Mesendoderm (in vitro differentiated cells): ENCODE measurements at regions not wholly inside any gene's neighbourhood (a gene's known extent, or its start where the extent isn't known, plus 50 kb on each side); places are given as distances from the start of the nearest gene placed in this dataset.
A peak's percentile ranks its signal among the peaks of the same experiment; 100 is the strongest.

Experiments
- DNase-seq: peaks from one replicate; pipeline ENCODE4 v3.0.0; 2013
- H2AK5ac ChIP-seq: 2 replicates; pipeline ENCODE4 v1.6.1; 2013; ENCODE audit warnings: low read length, inconsistent platforms
- H2BK120ac ChIP-seq: 2 replicates; pipeline ENCODE4 v1.6.1; 2013; ENCODE audit warnings: low read depth, mild to moderate bottlenecking, low read length, moderate library complexity, mixed read lengths
- H2BK15ac ChIP-seq: replicated peaks from 2 replicates; pipeline ENCODE4 v1.6.1; 2013; ENCODE audit warnings: low read depth, mild to moderate bottlenecking, moderate library complexity
- H2BK5ac ChIP-seq: 2 replicates; pipeline ENCODE4 v1.6.1; 2013; ENCODE audit warnings: low read length, inconsistent platforms
- H3K18ac ChIP-seq: 2 replicates; pipeline ENCODE4 v1.6.1; 2013; ENCODE audit warnings: mild to moderate bottlenecking, low read length, mixed read lengths
- H3K23ac ChIP-seq: one replicate; pipeline ENCODE4 v1.6.1; 2013; ENCODE audit warnings: low read length
- H3K27ac ChIP-seq: 2 replicates; pipeline ENCODE4 v1.5.1; 2013; ENCODE audit warnings: low read depth, mild to moderate bottlenecking, inconsistent platforms, low read length, moderate library complexity
- H3K27me3 ChIP-seq: 2 replicates; pipeline ENCODE4 v1.6.1; 2013; ENCODE audit warnings: low read length, control low read depth, mild to moderate bottlenecking, inconsistent platforms; ENCODE audit not compliant: insufficient read depth, poor library complexity
- H3K36me3 ChIP-seq: 2 replicates; pipeline ENCODE4 v1.6.1; 2013; ENCODE audit warnings: low read length, inconsistent platforms; ENCODE audit not compliant: control insufficient read depth, insufficient read depth
- H3K4ac ChIP-seq: one replicate; pipeline ENCODE4 v1.6.1; 2013; ENCODE audit warnings: low read depth, mild to moderate bottlenecking, low read length, moderate library complexity
- H3K4me1 ChIP-seq: 2 replicates; pipeline ENCODE4 v1.6.1; 2013; ENCODE audit warnings: low read depth, low read length, inconsistent platforms; ENCODE audit not compliant: control insufficient read depth
- H3K4me2 ChIP-seq: 2 replicates; pipeline ENCODE4 v1.6.1; 2013; ENCODE audit warnings: low read length
- H3K4me3 ChIP-seq: 2 replicates; pipeline ENCODE4 v1.5.1; 2013; ENCODE audit warnings: mild to moderate bottlenecking, low read length
- H3K56ac ChIP-seq: one replicate; pipeline ENCODE4 v1.6.1; 2013; ENCODE audit warnings: low read length
- H3K79me1 ChIP-seq: 2 replicates; pipeline ENCODE4 v1.6.1; 2013; ENCODE audit warnings: low read length, inconsistent platforms
- H3K79me2 ChIP-seq: 2 replicates; pipeline ENCODE4 v1.6.1; 2013; ENCODE audit warnings: mild to moderate bottlenecking, low read length; ENCODE audit not compliant: control insufficient read depth, insufficient read depth
- H3K9ac ChIP-seq: 2 replicates; pipeline ENCODE4 v1.6.1; 2013; ENCODE audit warnings: low read length, inconsistent platforms
- H4K5ac ChIP-seq: one replicate; pipeline ENCODE4 v1.6.1; 2013; ENCODE audit warnings: low read length
- H4K8ac ChIP-seq: one replicate; pipeline ENCODE4 v1.6.1; 2013; ENCODE audit warnings: low read depth, mild to moderate bottlenecking, control low read depth, low read length, moderate library complexity
- WGBS: extraction: QIAGEN DNeasy Blood & Tissue Kit; methylation state at CpG from one replicate; pipeline ENCODE4 v1.1.7; 2013; ENCODE audit warnings: low lambda C conversion rate, missing lambda C conversion rate; ENCODE audit not compliant: insufficient coverage; ENCODE audit errors: extremely low coverage; 5-methylcytosine and 5-hydroxymethylcytosine counted together

DNA sequence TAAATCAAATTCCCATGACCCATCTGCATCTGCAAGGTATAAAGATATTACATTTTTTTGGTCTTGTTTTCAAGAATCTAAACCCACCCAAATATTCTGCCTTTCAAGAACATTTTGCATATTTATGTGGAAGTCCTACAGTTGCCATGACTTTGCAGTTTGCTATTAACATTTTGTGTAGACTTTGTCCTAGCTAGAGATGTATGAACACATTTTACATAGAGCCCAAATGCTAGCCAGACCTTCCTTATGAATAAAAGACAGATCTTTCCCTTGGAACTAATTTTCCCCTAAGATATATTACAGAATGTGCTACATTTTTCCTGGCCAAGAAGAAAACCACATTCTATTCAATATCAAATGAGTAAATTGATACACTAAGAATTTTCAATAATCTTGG, 772.5 kb downstream of the KCNA4 start:
- no peak overlapping the region for H4K5ac ChIP-seq
- H3K27ac ChIP-seq = no peak overlapping the region
- H2BK5ac ChIP-seq = no peak overlapping the region
- H3K18ac ChIP-seq = no peak overlapping the region
- no peak overlapping the region for H3K4ac ChIP-seq
- H2BK15ac ChIP-seq = no peak overlapping the region
- no peaks in the 10 kb centered on the region for H3K79me1 ChIP-seq
- H3K9ac ChIP-seq = no peak overlapping the region
- H3K36me3 ChIP-seq = no peaks in the 10 kb centered on the region
- H4K8ac ChIP-seq = no peak overlapping the region
- DNase-seq = no peak
- no peak overlapping the region for H2BK120ac ChIP-seq
- no peaks in the 10 kb centered on the region for H3K4me1 ChIP-seq
- no peak overlapping the region for H3K56ac ChIP-seq
- no peak overlapping the region for H3K23ac ChIP-seq
- no peaks in the 10 kb centered on the region for H3K79me2 ChIP-seq
- no peak overlapping the region for H3K4me3 ChIP-seq
- no peaks in the 10 kb centered on the region for H3K27me3 ChIP-seq
- H2AK5ac ChIP-seq = no peak overlapping the region
- H3K4me2 ChIP-seq = no peak overlapping the region

DNA sequence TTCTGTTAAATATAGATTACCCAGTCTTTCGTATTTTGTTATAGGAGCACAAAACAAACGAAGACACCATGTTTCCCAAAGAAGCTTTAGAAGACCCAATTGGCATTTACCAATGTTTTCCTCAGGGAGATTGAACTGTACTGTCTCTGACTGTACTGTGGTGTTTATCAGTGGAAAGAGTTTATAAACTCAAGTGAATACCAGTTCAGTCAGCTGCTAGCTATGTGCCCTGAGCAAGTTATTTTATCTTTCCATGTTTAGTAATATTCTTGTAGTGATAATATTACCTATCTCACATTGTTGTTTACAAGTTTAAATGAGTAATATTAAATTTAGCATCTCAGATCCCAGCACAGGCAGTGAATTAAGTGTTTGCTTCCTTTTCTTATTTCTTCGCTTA, 773.2 kb downstream of the KCNA4 start:
- no peak overlapping the region for H2BK120ac ChIP-seq
- no peak overlapping the region for H4K5ac ChIP-seq
- H3K36me3 ChIP-seq = no peaks in the 10 kb centered on the region
- H3K23ac ChIP-seq = no peak overlapping the region
- no CpG with 5 or more reads among the region's 3 CpGs for WGBS
- no peak overlapping the region for H3K9ac ChIP-seq
- no peaks in the 10 kb centered on the region for H3K27me3 ChIP-seq
- H3K4me1 ChIP-seq = no peaks in the 10 kb centered on the region
- H3K79me2 ChIP-seq = no peaks in the 10 kb centered on the region
- H2BK5ac ChIP-seq = no peak overlapping the region
- H3K4me2 ChIP-seq = no peak overlapping the region
- no peaks in the 10 kb centered on the region for H3K79me1 ChIP-seq
- H2AK5ac ChIP-seq = no peak overlapping the region
- H3K4ac ChIP-seq = no peak overlapping the region
- H2BK15ac ChIP-seq = no peak overlapping the region
- no peak overlapping the region for H4K8ac ChIP-seq
- no peak overlapping the region for H3K27ac ChIP-seq
- no peak overlapping the region for H3K4me3 ChIP-seq
- H3K18ac ChIP-seq = no peak overlapping the region
- no peak overlapping the region for H3K56ac ChIP-seq
- no peak for DNase-seq

DNA sequence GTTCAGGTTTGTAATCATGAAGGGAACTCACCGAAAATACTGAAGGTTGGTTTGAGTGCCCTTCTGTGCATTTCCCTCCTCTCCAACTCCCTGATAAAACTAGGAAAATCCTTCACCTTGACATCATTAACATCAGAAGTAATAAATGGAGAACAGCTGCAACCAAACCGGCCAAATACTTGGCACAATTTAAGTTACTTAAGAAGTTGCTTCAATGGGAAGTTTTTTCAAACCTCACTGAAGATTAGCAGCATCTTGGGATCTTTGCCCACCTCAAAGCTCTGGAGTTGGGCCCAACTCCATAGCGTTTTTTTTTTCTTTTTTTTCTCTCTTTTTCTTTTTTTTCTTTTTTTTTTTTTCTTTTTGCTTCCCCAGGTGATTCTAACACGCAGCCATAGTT, 784.8 kb downstream of the KCNA4 start:
- Histone ChIP-seq H3K56ac (no peak overlapping the region), H3K27me3 (no peaks in the 10 kb centered on the region), H3K4me1 (no peaks in the 10 kb centered on the region), H2BK15ac (no peak overlapping the region), H3K79me2 (no peaks in the 10 kb centered on the region), H3K27ac (no peak overlapping the region), H3K18ac (no peak overlapping the region), H2AK5ac (no peak overlapping the region), H3K4ac (no peak overlapping the region), H4K5ac (no peak overlapping the region), H3K9ac (no peak overlapping the region), H3K23ac (no peak overlapping the region), H2BK5ac (no peak overlapping the region), H3K36me3 (no peaks in the 10 kb centered on the region), H2BK120ac (no peak overlapping the region), H4K8ac (no peak overlapping the region), H3K79me1 (no peaks in the 10 kb centered on the region), H3K4me2 (no peak overlapping the region), H3K4me3 (no peak overlapping the region)
- no CpG with 5 or more reads among the region's 4 CpGs for WGBS
- no peak for DNase-seq

DNA sequence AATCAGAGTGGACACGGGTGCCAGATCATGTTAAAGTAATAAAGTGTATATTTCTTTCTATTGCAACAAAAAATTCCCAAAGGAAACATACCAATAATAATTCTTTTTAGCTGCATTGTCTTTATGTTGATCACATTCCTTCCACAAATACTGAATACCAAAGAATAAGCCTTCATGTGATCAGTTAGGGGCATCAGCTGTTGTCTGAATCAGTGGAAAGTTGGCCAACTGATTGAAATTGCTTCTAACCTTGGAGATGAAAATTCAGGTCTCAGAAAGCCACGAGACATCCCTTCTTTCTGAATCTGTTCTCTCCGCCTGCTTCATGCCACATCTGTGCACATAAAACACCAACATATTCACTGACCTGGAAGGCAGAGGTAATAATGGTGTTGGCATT, 785.2 kb downstream of the KCNA4 start:
- Histone ChIP-seq H3K36me3 (no peaks in the 10 kb centered on the region), H3K18ac (no peak overlapping the region), H3K79me1 (no peaks in the 10 kb centered on the region), H2BK120ac (no peak overlapping the region), H3K27me3 (no peaks in the 10 kb centered on the region), H3K4me2 (no peak overlapping the region), H3K27ac (no peak overlapping the region), H2AK5ac (no peak overlapping the region), H3K4me3 (no peak overlapping the region), H3K23ac (no peak overlapping the region), H2BK15ac (no peak overlapping the region), H3K79me2 (no peaks in the 10 kb centered on the region), H4K5ac (no peak overlapping the region), H3K4me1 (no peaks in the 10 kb centered on the region), H3K56ac (no peak overlapping the region), H3K4ac (no peak overlapping the region), H4K8ac (no peak overlapping the region), H2BK5ac (no peak overlapping the region), H3K9ac (no peak overlapping the region)
- no CpG with 5 or more reads among the region's 3 CpGs for WGBS
- DNase-seq = no peak

DNA sequence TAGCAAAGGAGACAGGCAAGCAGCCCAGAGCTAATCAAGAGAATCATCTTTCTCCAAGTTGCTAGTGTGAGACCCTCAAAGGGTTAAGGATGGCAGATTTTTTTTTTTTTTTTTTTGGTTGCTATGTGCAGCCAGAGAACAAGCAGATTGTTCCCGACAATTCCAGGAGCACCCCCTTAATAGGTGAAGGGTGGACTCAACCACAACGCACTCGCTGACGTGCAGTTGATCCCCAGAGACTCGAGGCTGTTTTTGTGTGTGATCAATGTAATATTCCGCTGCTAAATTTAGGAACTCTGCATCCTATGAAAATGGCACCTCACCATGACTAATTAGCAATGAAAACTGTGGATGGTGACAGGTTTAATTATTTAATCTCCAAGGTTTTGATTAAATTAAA, 789.0 kb downstream of the KCNA4 start:
- Histone ChIP-seq H4K5ac (no peak overlapping the region), H3K27me3 (no peaks in the 10 kb centered on the region), H3K27ac (no peak overlapping the region), H3K79me1 (no peaks in the 10 kb centered on the region), H3K4me2 (no peak overlapping the region), H2BK120ac (no peak overlapping the region), H2BK5ac (no peak overlapping the region), H3K9ac (no peak overlapping the region), H3K4me1 (no peaks in the 10 kb centered on the region), H3K18ac (no peak overlapping the region), H4K8ac (no peak overlapping the region), H3K4me3 (no peak overlapping the region), H3K56ac (no peak overlapping the region), H3K36me3 (no peaks in the 10 kb centered on the region), H2BK15ac (no peak overlapping the region), H3K4ac (no peak overlapping the region), H2AK5ac (no peak overlapping the region), H3K23ac (no peak overlapping the region), H3K79me2 (no peaks in the 10 kb centered on the region)
- no CpG with 5 or more reads among the region's 6 CpGs for WGBS
- no peak for DNase-seq

DNA sequence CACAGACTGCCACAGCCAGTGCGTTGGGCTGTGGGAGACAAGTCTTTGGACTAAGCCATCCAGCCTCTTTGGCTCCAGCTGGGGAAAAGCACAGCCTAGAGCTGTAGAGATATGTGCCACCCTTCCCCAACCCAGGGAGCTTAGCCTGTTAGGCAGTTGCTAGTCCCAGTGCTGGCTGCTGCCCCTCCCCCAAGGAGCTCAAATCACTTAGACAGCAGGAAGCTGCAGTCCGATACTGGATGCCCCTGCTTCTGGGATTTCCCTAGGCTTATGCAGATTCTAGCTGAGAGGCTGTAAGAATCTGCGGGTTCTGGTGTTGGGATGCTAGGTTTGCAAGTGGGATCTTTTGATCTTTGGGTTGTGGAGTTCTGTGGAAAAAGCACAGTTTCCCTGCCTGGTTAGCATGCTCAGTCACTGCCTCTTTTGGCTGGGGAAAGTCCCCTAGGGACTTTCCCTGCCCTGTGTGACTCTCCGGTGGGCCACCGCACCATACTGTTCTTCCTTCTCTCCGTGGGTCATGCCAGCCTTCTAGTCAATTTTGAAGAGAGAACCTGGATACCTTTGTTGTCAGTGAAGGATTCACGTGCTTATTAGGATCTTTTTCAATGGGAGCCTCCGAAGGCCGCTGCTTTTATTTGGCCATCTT, 792.0 kb downstream of the KCNA4 start:
- H3K4me1 ChIP-seq = no peaks in the 10 kb centered on the region
- no peaks in the 10 kb centered on the region for H3K79me1 ChIP-seq
- peak overlapping the region; percentile 60 for H3K56ac ChIP-seq
- no peak overlapping the region for H2BK15ac ChIP-seq
- no peak overlapping the region for H4K5ac ChIP-seq
- H3K36me3 ChIP-seq = no peaks in the 10 kb centered on the region
- peak; percentile 81 for DNase-seq
- no peak overlapping the region for H3K4me3 ChIP-seq
- H3K18ac ChIP-seq = no peak overlapping the region
- no peak overlapping the region for H2BK120ac ChIP-seq
- no peak overlapping the region for H3K23ac ChIP-seq
- no peaks in the 10 kb centered on the region for H3K79me2 ChIP-seq
- no peak overlapping the region for H3K4ac ChIP-seq
- no CpG with 5 or more reads among the region's 9 CpGs for WGBS
- H2AK5ac ChIP-seq = no peak overlapping the region
- no peak overlapping the region for H3K9ac ChIP-seq
- no peak overlapping the region for H3K27ac ChIP-seq
- no peak overlapping the region for H2BK5ac ChIP-seq
- no peak overlapping the region for H3K4me2 ChIP-seq
- no peak overlapping the region for H4K8ac ChIP-seq
- no peaks in the 10 kb centered on the region for H3K27me3 ChIP-seq
